ENCODE measurements at regions not wholly inside any gene's neighbourhood (a gene's known extent, or its start where the extent isn't known, plus 50 kb on each side); places are given as distances from the start of the nearest gene placed in this dataset.

DNA sequence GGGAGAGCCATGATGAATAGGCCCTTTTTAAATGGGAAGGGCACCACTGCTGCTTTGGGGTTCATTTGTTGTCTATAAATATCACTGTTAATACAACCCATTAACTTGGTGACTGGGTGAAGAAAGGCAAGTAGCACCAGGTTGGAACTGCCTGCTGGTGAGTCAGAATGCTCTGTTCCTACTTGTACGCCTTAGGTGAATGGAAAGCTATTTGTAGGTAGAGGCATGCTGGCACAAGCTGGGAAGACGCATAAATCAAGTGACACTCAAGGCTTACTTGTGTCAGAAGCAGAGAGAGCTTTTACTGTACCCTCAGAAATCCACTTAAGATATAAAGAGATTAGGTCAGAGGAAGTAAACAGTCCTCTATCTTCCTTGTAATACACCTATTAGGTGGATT lies 142.5 kb downstream of the TMX1 start:
- DNase-seq (ENCODE audit: low read depth, low spot score) = no peak
- Histone ChIP-seq H3K27me3 (ENCODE audit: insufficient read depth, insufficient read length) (no peaks in the 10 kb centered on the region), H3K36me3 (ENCODE audit: insufficient read depth, insufficient read length, low read length) (no peaks in the 10 kb centered on the region), H3K9me3 (ENCODE audit: insufficient read depth, low read length) (no peaks in the 10 kb centered on the region), H3K4me3 (ENCODE audit: insufficient read length, low read depth) (no peak overlapping the region), H3K4me1 (ENCODE audit: insufficient read depth, insufficient read length) (no peaks in the 10 kb centered on the region), H3K9ac (ENCODE audit: insufficient read length, low read depth) (no peak overlapping the region)
- no peak for TF ChIP-seq YY1 (IDR thresholded peaks at IDR 0.05; ENCODE audit: insufficient read depth, insufficient read length)
- no peak for TF ChIP-seq SUZ12 (IDR thresholded peaks at IDR 0.05; ENCODE audit: extremely low read depth, insufficient read depth, insufficient read length)
- TF ChIP-seq ZNF274 (IDR thresholded peaks at IDR 0.05; ENCODE audit: low read depth, low read length) = no peak

DNA sequence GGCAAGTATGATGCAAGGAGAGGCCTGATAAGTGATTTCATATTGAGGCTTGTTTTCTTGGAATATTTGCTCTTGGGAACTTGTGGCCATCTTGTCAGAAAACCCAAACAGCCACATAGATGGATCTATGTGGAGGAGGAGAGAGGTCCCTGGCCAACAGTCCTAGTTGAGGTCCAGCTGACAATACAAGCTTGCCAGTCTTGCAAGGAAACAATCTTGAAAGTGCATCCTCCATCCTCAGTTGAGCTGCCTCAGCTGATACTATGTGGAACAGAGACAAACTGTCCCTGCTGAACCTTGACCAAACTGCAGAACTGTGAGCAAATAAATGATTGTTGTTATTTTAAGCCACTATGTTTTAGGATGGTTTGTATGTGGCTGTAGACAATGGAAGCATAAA lies 146.4 kb downstream of the TMX1 start:
- TF ChIP-seq SUZ12 (IDR thresholded peaks at IDR 0.05; ENCODE audit: extremely low read depth, insufficient read depth, insufficient read length) = no peak
- no peak for TF ChIP-seq YY1 (IDR thresholded peaks at IDR 0.05; ENCODE audit: insufficient read depth, insufficient read length)
- TF ChIP-seq ZNF274 (IDR thresholded peaks at IDR 0.05; ENCODE audit: low read depth, low read length) = no peak
- Histone ChIP-seq H3K9me3 (ENCODE audit: insufficient read depth, low read length) (no peaks in the 10 kb centered on the region), H3K4me1 (ENCODE audit: insufficient read depth, insufficient read length) (no peaks in the 10 kb centered on the region), H3K27me3 (ENCODE audit: insufficient read depth, insufficient read length) (no peaks in the 10 kb centered on the region), H3K36me3 (ENCODE audit: insufficient read depth, insufficient read length, low read length) (no peaks in the 10 kb centered on the region), H3K9ac (ENCODE audit: insufficient read length, low read depth) (no peak overlapping the region), H3K4me3 (ENCODE audit: insufficient read length, low read depth) (no peak overlapping the region)
- no peak for DNase-seq (ENCODE audit: low read depth, low spot score)

DNA sequence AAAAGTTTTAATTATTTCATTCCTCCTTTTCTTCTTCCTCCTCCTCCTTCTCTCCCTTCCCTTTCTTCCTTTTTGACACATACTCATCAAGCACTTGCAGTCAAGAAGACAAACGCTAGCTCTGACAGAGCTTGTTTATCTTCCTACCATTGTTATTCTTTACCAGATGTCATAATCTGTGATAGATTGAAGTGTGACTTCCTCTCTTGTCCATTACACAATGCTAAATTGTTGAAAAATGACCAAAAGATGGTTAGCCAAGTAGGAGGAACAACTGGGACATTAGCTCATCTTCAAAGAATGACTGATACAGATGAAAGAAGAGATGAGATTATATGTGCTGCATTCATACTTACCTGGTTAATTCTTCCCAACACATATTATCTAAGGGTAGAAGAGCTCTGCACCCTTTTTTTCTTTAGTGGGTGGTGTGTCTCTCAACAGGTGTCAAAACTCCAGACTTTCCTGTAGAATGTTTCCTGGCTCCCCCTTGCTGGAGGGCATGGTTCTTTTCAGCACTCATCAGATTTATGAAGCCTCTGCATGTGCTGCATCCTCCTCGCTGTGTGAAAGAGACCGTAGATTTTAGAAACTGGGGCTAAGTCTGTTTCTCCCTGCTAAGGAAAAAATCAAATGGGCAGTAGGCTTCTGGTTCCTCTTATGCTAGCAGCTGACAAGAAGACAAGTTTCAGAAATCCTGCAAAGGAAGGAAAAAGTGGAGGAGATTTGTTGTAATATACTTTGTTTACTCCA lies 147.1 kb downstream of the TMX1 start:
- Histone ChIP-seq H3K4me3 (ENCODE audit: insufficient read length, low read depth) (no peak overlapping the region), H3K36me3 (ENCODE audit: insufficient read depth, insufficient read length, low read length) (no peaks in the 10 kb centered on the region), H3K9ac (ENCODE audit: insufficient read length, low read depth) (no peak overlapping the region), H3K9me3 (ENCODE audit: insufficient read depth, low read length) (no peaks in the 10 kb centered on the region), H3K27me3 (ENCODE audit: insufficient read depth, insufficient read length) (no peaks in the 10 kb centered on the region), H3K4me1 (ENCODE audit: insufficient read depth, insufficient read length) (no peaks in the 10 kb centered on the region)
- DNase-seq (ENCODE audit: low read depth, low spot score) = no peak
- TF ChIP-seq SUZ12 (IDR thresholded peaks at IDR 0.05; ENCODE audit: extremely low read depth, insufficient read depth, insufficient read length) = no peak
- no peak for TF ChIP-seq ZNF274 (IDR thresholded peaks at IDR 0.05; ENCODE audit: low read depth, low read length)
- TF ChIP-seq YY1 (IDR thresholded peaks at IDR 0.05; ENCODE audit: insufficient read depth, insufficient read length) = no peak

DNA sequence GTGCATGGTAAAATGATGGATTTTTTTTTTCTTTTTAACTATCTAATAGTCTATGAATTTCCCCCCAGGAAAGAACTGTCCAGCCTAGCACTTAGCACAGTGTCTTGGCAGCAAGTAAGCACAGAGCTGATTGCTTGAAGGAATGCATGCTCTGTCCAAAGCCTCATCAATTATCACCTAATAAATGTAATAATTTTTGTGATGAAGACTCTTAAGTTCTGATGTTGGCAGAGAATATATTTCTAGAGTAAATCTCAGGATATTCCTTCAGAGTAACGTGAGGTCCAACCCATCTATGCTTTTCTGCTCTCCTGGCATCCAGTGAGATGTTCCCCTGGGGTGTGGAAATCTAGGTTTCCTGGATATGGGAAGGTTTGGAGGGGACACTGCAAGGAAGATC lies 152.4 kb downstream of the TMX1 start:
- Histone ChIP-seq H3K36me3 (ENCODE audit: insufficient read depth, insufficient read length, low read length) (no peaks in the 10 kb centered on the region), H3K9me3 (ENCODE audit: insufficient read depth, low read length) (no peaks in the 10 kb centered on the region), H3K4me3 (ENCODE audit: insufficient read length, low read depth) (no peak overlapping the region), H3K27me3 (ENCODE audit: insufficient read depth, insufficient read length) (no peaks in the 10 kb centered on the region), H3K9ac (ENCODE audit: insufficient read length, low read depth) (no peak overlapping the region), H3K4me1 (ENCODE audit: insufficient read depth, insufficient read length) (peaks cover 3% of the 10 kb centered on the region)
- TF ChIP-seq SUZ12 (IDR thresholded peaks at IDR 0.05; ENCODE audit: extremely low read depth, insufficient read depth, insufficient read length) (no peak), YY1 (IDR thresholded peaks at IDR 0.05; ENCODE audit: insufficient read depth, insufficient read length) (no peak), ZNF274 (IDR thresholded peaks at IDR 0.05; ENCODE audit: low read depth, low read length) (no peak)
- DNase-seq (ENCODE audit: low read depth, low spot score) = no peak

DNA sequence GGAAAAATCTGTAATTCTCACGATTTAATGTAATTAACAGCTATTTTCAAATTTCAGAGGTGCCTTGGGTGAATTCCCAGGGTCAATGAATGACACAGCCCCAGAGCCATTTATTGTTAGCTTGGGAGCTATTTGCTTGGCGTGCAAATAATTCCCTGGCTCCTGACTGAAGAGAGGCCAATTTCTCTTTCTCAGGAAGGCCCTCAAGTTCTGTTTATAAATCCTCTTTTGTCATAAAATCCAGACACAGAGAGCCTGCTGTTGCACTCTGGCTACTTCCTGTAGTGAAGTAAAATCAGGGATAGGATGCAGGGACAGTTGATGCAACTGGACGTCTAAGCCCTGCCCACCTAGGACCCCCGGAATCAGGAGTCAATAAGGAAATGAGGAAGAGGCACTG lies 154.3 kb downstream of the TMX1 start:
- Histone ChIP-seq H3K4me3 (ENCODE audit: insufficient read length, low read depth) (no peak overlapping the region), H3K27me3 (ENCODE audit: insufficient read depth, insufficient read length) (no peaks in the 10 kb centered on the region), H3K36me3 (ENCODE audit: insufficient read depth, insufficient read length, low read length) (no peaks in the 10 kb centered on the region), H3K9ac (ENCODE audit: insufficient read length, low read depth) (no peak overlapping the region), H3K9me3 (ENCODE audit: insufficient read depth, low read length) (no peaks in the 10 kb centered on the region), H3K4me1 (ENCODE audit: insufficient read depth, insufficient read length) (peaks cover 3% of the 10 kb centered on the region)
- no peak for DNase-seq (ENCODE audit: low read depth, low spot score)
- TF ChIP-seq SUZ12 (IDR thresholded peaks at IDR 0.05; ENCODE audit: extremely low read depth, insufficient read depth, insufficient read length) (no peak), YY1 (IDR thresholded peaks at IDR 0.05; ENCODE audit: insufficient read depth, insufficient read length) (no peak), ZNF274 (IDR thresholded peaks at IDR 0.05; ENCODE audit: low read depth, low read length) (no peak)

DNA sequence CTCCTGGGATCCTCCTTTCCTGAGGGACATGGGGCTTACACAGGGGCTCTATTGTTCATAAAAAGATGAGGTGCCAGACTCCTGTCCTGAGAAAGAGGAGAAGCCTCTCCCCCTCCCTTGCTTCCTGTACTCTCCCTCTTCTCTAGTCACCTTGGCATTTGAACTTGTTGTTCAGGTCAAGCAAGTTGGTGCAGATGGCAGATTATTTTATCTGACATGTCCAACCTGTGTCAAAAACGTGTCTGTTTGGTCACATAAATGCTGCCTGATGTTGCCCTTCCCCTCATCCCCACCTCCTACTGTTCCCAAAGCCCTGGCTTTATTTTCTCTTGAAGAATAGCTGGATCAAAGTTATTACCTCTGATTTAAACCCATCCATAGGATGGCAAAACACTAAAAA lies 154.8 kb downstream of the TMX1 start:
- no peak overlapping the region for H3K9ac ChIP-seq (ENCODE audit: insufficient read length, low read depth)
- no peaks in the 10 kb centered on the region for H3K9me3 ChIP-seq (ENCODE audit: insufficient read depth, low read length)
- H3K4me1 ChIP-seq (ENCODE audit: insufficient read depth, insufficient read length) = peaks cover 3% of the 10 kb centered on the region
- no peaks in the 10 kb centered on the region for H3K36me3 ChIP-seq (ENCODE audit: insufficient read depth, insufficient read length, low read length)
- H3K4me3 ChIP-seq (ENCODE audit: insufficient read length, low read depth) = no peak overlapping the region
- no peaks in the 10 kb centered on the region for H3K27me3 ChIP-seq (ENCODE audit: insufficient read depth, insufficient read length)
- no peak for DNase-seq (ENCODE audit: low read depth, low spot score)
- no peak for TF ChIP-seq YY1 (IDR thresholded peaks at IDR 0.05; ENCODE audit: insufficient read depth, insufficient read length)
- no peak for TF ChIP-seq SUZ12 (IDR thresholded peaks at IDR 0.05; ENCODE audit: extremely low read depth, insufficient read depth, insufficient read length)
- no peak for TF ChIP-seq ZNF274 (IDR thresholded peaks at IDR 0.05; ENCODE audit: low read depth, low read length)

DNA sequence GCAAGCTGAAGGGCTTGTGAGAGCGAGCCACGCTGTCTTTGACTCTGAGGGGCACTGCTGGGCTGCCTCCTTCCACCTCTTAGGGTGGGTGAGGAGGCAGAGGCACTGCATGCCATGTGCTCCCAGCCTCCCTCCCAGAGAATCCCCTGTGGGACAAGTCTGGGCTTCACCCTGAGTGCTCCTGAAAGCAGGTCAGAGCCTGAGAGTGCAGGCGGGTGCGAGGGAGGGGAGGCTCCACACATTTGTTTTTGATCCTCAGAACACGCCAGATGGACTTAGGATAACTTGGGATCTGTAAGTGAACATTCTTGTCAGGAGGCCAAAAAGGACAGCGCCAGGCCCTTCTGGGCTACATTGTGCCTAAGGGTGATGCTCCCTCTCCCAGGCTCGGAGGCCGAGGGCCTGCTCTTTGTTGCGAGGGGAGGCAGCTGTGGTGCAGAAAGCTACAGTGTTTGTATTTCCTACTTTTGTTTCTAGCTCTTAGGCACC lies 155.4 kb downstream of the TMX1 start:
- Histone ChIP-seq H3K4me1 (ENCODE audit: insufficient read depth, insufficient read length) (peaks cover 3% of the 10 kb centered on the region), H3K27me3 (ENCODE audit: insufficient read depth, insufficient read length) (no peaks in the 10 kb centered on the region), H3K9me3 (ENCODE audit: insufficient read depth, low read length) (no peaks in the 10 kb centered on the region), H3K4me3 (ENCODE audit: insufficient read length, low read depth) (no peak overlapping the region), H3K36me3 (ENCODE audit: insufficient read depth, insufficient read length, low read length) (no peaks in the 10 kb centered on the region), H3K9ac (ENCODE audit: insufficient read length, low read depth) (no peak overlapping the region)
- TF ChIP-seq ZNF274 (IDR thresholded peaks at IDR 0.05; ENCODE audit: low read depth, low read length) (no peak), YY1 (IDR thresholded peaks at IDR 0.05; ENCODE audit: insufficient read depth, insufficient read length) (no peak), SUZ12 (IDR thresholded peaks at IDR 0.05; ENCODE audit: extremely low read depth, insufficient read depth, insufficient read length) (no peak)
- no peak for DNase-seq (ENCODE audit: low read depth, low spot score)
